GM23248 (cell line): ENCODE measurements at regions not wholly inside any gene's neighbourhood (a gene's known extent, or its start where the extent isn't known, plus 50 kb on each side); places are given as distances from the start of the nearest gene placed in this dataset.

Experiments used
- DNase-seq: peaks from one replicate; pipeline ENCODE4 v3.0.0-alpha.2; 2015
- H2AFZ ChIP-seq: fragments of 200-600 bp; sonication (generic); 2 replicates; pipeline ENCODE4 v1.6.1; 2016; ENCODE audit warnings: antibody characterized with exemption
- H3F3A ChIP-seq: fragments of 200-600 bp; sonication (generic); 2 replicates; pipeline ENCODE4 v1.6.1; 2016; ENCODE audit warnings: mild to moderate bottlenecking, antibody characterized with exemption, mixed run types; ENCODE audit not compliant: insufficient read depth
- H3K27ac ChIP-seq: fragments of 200-600 bp; sonication (generic); 2 replicates; pipeline ENCODE4 v1.5.1; 2016; ENCODE audit warnings: mild to moderate bottlenecking
- H3K27me3 ChIP-seq: fragments of 200-600 bp; sonication (generic); replicated peaks from 2 replicates; pipeline ENCODE4 v1.6.1; 2016; ENCODE audit warnings: mild to moderate bottlenecking; ENCODE audit not compliant: insufficient read depth
- H3K36me3 ChIP-seq: fragments of 200-600 bp; sonication (generic); 2 replicates; pipeline ENCODE4 v1.6.1; 2016; ENCODE audit warnings: low read depth, mild to moderate bottlenecking
- H3K4me1 ChIP-seq: fragments of 200-600 bp; sonication (generic); 2 replicates; pipeline ENCODE4 v1.6.1; 2016; ENCODE audit warnings: mild to moderate bottlenecking; ENCODE audit not compliant: insufficient read depth
- H3K4me2 ChIP-seq: fragments of 200-600 bp; sonication (generic); one replicate; pipeline ENCODE4 v1.6.1; 2016; ENCODE audit warnings: mild to moderate bottlenecking; ENCODE audit not compliant: unreplicated experiment
- H3K4me3 ChIP-seq: fragments of 200-600 bp; sonication (generic); 2 replicates; pipeline ENCODE4 v1.5.1; 2016; ENCODE audit warnings: mild to moderate bottlenecking
- H3K79me2 ChIP-seq: fragments of 200-600 bp; sonication (generic); 2 replicates; pipeline ENCODE4 v1.6.1; 2016; ENCODE audit warnings: mild to moderate bottlenecking; ENCODE audit not compliant: insufficient read depth
- H3K9ac ChIP-seq: fragments of 200-600 bp; sonication (generic); 2 replicates; pipeline ENCODE4 v1.6.1; 2016; ENCODE audit warnings: mild to moderate bottlenecking
- H3K9me2 ChIP-seq: fragments of 200-600 bp; sonication (generic); 2 replicates; pipeline ENCODE4 v1.6.1; 2016; ENCODE audit warnings: mixed run types, mild to moderate bottlenecking, moderate library complexity; ENCODE audit not compliant: insufficient read depth
- H3K9me3 ChIP-seq: fragments of 200-600 bp; sonication (generic); one replicate; pipeline ENCODE4 v1.6.1; 2017; ENCODE audit warnings: low read depth
- H4K20me1 ChIP-seq: fragments of 200-600 bp; sonication (generic); 2 replicates; pipeline ENCODE4 v1.6.0; 2016; ENCODE audit not compliant: insufficient read depth
- EZH2 ChIP-seq: fragments of 200-600 bp; sonication (generic); IDR thresholded peaks from 2 replicates; pipeline ENCODE4 v1.6.1; 2018; ENCODE audit warnings: antibody characterized with exemption, mild to moderate bottlenecking; ENCODE audit not compliant: insufficient read depth, poor library complexity, severe bottlenecking
- EZH2phosphoT487 ChIP-seq: fragments of 200-600 bp; sonication (generic); IDR thresholded peaks from 2 replicates; pipeline ENCODE4 v1.6.1; 2018; ENCODE audit warnings: antibody characterized with exemption, moderate library complexity, mild to moderate bottlenecking, low read depth; ENCODE audit not compliant: insufficient read depth
- WGBS, 2 experiments: methylation state at CpG; one replicate each; pipeline ENCODE4 v1.1.6; 2015 to 2017; ENCODE audit warnings: low lambda C conversion rate in 2 of 2, low coverage in 1 of 2; ENCODE audit errors: missing lambda C conversion rate in 2 of 2; 5-methylcytosine and 5-hydroxymethylcytosine counted together
- in situ Hi-C: fragments of 300-500 bp; cut with MboI; formaldehyde crosslinking; loops from 2 replicates; pipeline ENCODE4 v1.15.0; 2020

DNA sequence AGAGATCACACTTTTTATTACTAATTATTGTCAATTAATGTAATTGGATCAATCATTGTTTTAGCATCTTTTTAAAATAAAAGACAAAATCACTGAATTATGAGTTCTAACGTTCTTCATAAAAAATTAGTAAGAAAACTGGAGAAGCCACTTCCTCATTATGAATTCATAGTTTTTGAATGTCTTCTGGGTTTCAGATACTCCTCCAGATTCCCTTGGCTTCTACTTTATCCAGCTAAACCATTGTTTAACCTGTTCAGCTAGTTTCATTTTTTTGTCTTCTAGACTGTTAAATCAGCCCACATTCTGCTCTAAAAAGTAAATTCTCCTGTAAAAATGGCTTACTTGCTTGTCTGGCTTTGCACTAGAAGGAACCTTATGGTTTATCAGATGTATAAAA is 753.4 kb upstream of the ACVR2A start:
- H3K9me2 ChIP-seq: no peaks in the 10 kb centered on the region
- TF ChIP-seq EZH2phosphoT487: no peak
- TF ChIP-seq EZH2: no peak
- no peaks in the 10 kb centered on the region for H4K20me1 ChIP-seq
- no peaks in the 10 kb centered on the region for H3K27me3 ChIP-seq
- H3K4me2 ChIP-seq: no peak overlapping the region
- H3K4me1 ChIP-seq: peaks cover 3% of the 10 kb centered on the region; the same call in 1 of the 2 replicates
- H2AFZ ChIP-seq: no peak overlapping the region
- no peak for DNase-seq
- H3K27ac ChIP-seq: no peak overlapping the region
- H3F3A ChIP-seq: peaks cover 4% of the 10 kb centered on the region; the same call in 1 of the 2 replicates
- no peaks in the 10 kb centered on the region for H3K79me2 ChIP-seq
- no peak overlapping the region for H3K9ac ChIP-seq
- no peak overlapping the region for H3K4me3 ChIP-seq
- in situ Hi-C loops: loop anchor here (25.0 kb wide), 1 partner anchor 821 kb away; no protein-coding TSS in a partner anchor
- H3K9me3 ChIP-seq: no peaks in the 10 kb centered on the region
- H3K36me3 ChIP-seq: no peaks in the 10 kb centered on the region
- 3 to 11% methylated on average over 1 of the region's 1 CpG for whole genome bisulfite sequencing, 2 experiments

DNA sequence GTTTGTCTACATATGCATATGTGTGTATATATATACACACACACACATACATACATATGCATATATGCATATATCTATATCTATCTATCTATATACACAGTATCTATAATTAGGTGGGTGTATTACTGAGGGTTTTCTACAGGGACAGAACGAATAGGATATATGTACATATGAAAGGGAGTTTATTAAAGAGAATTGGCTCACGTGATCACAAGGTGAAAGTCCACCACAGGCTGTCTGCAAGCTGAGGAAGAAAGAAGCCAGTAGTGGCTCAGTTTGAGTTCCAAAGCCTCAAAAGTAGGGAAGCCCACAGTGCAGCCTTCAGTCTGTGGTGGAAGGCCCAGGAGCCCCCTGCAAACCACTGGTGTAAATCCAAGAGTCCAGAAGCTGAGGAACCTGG is 756.0 kb upstream of the ACVR2A start:
- H3K36me3 ChIP-seq: no peaks in the 10 kb centered on the region
- 0 out of 2 replicates have a peak, but pooled peaks cover 4% of the 10 kb centered on the region for H3K4me1 ChIP-seq
- no peak overlapping the region for H3K4me2 ChIP-seq
- 58 to 64% methylated on average over 2 of the region's 2 CpGs for WGBS, 2 experiments
- no peaks in the 10 kb centered on the region for H3K9me2 ChIP-seq
- in situ Hi-C loops: loop anchor here (25.0 kb wide), 1 partner anchor 823 kb away; no protein-coding TSS in a partner anchor
- H3K27ac ChIP-seq: no peak overlapping the region
- no peaks in the 10 kb centered on the region for H3K27me3 ChIP-seq
- no peak overlapping the region for H3K4me3 ChIP-seq
- H3F3A ChIP-seq: no peaks in the 10 kb centered on the region
- no peaks in the 10 kb centered on the region for H4K20me1 ChIP-seq
- no peaks in the 10 kb centered on the region for H3K79me2 ChIP-seq
- H2AFZ ChIP-seq: no peak overlapping the region
- no peak overlapping the region for H3K9ac ChIP-seq
- no peak for DNase-seq
- TF ChIP-seq EZH2: no peak
- TF ChIP-seq EZH2phosphoT487: no peak
- no peaks in the 10 kb centered on the region for H3K9me3 ChIP-seq

GRCh38 chr2:147086715-147087114 is 758.1 kb upstream of the ACVR2A start:
- Histone ChIP-seq H3K27ac (no peak overlapping the region), H3K36me3 (no peaks in the 10 kb centered on the region), H3K79me2 (no peaks in the 10 kb centered on the region), H3K4me2 (no peak overlapping the region), H3K9me2 (no peaks in the 10 kb centered on the region), H4K20me1 (no peaks in the 10 kb centered on the region), H3K27me3 (no peaks in the 10 kb centered on the region), H3K9me3 (no peaks in the 10 kb centered on the region), H3F3A (peaks cover 11% of the 10 kb centered on the region; the same call in 1 of the 2 replicates), H2AFZ (no peak overlapping the region), H3K4me3 (no peak overlapping the region), H3K9ac (no peak overlapping the region), H3K4me1 (peaks cover 24% of the 10 kb centered on the region)
- DNase-seq: no peak
- 71 to 81% methylated on average over 2 of the region's 2 CpGs for WGBS, 2 experiments
- in situ Hi-C loops: loop anchor here (25.0 kb wide), 1 partner anchor 826 kb away; no protein-coding TSS in a partner anchor
- no peak for TF ChIP-seq EZH2phosphoT487
- no peak for TF ChIP-seq EZH2

DNA sequence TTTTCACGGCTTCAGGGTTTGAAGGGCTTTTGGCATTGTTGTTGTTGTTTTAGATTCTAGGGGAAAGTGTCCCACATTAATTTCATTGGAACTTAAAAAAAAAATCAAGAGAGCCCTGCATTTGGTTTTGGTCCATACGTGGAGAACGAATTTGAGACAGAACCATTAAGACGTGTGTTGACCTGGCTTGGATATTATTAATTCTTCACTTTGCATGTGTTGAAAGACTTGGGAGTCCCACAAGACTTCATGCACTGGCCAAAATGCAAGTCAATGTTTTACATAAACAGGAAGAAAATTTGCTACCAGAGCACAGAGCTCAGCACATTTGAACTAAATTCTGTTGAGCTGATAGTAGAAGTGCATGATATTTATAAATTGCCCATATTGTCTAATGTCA is 761.2 kb upstream of the ACVR2A start:
- Histone ChIP-seq H3K36me3 (no peaks in the 10 kb centered on the region), H4K20me1 (no peaks in the 10 kb centered on the region), H3K4me1 (peaks cover 25% of the 10 kb centered on the region), H3K4me2 (no peak overlapping the region), H3K9me2 (no peaks in the 10 kb centered on the region), H3K9me3 (no peaks in the 10 kb centered on the region), H3F3A (peaks cover 13% of the 10 kb centered on the region; the same call in 1 of the 2 replicates), H3K4me3 (no peak overlapping the region), H3K79me2 (no peaks in the 10 kb centered on the region), H2AFZ (peak overlapping the region; percentile 36), H3K27ac (no peak overlapping the region), H3K27me3 (no peaks in the 10 kb centered on the region), H3K9ac (no peak overlapping the region)
- in situ Hi-C loops: loop anchor here (25.0 kb wide), 1 partner anchor 829 kb away; no protein-coding TSS in a partner anchor
- no peak for DNase-seq
- WGBS, 2 experiments: 33 to 52% methylated on average over 4 of the region's 4 CpGs
- TF ChIP-seq EZH2 (no peak), EZH2phosphoT487 (no peak)
